ENCODE measurements at regions not wholly inside any gene's neighbourhood (a gene's known extent, or its start where the extent isn't known, plus 50 kb on each side); places are given as distances from the start of the nearest gene placed in this dataset.

- TF ChIP-seq CTCF (IDR thresholded peaks at IDR 0.05) (no peak), POLR2AphosphoS5 (IDR thresholded peaks at IDR 0.05) (no peak)
Measured at GRCh38 chr5:89384391-89384790, 501.4 kb upstream of the MEF2C start.
